Fibroblast of lung (primary cell): ENCODE measurements at regions not wholly inside any gene's neighbourhood (a gene's known extent, or its start where the extent isn't known, plus 50 kb on each side); places are given as distances from the start of the nearest gene placed in this dataset.

ENCODE experiments used
- EZH2 ChIP-seq: IDR thresholded peaks from 2 replicates; pipeline ENCODE4 v1.5.1; 2012; ENCODE audit warnings: low read length, control low read depth, mild to moderate bottlenecking; ENCODE audit errors: missing control alignments
- TF ChIP-seq, protein P1 (sequence below), 2 donors: IDR thresholded peaks in 1 of 2; conservative IDR thresholded peaks in 1 of 2; 1 replicate in 1 of 2; 2 replicates in 1 of 2; pipeline ENCODE4 v1.5.1; 2011 to 2012; ENCODE audit warnings: low read length in 2 of 2, control low read depth in 1 of 2, inconsistent platforms in 1 of 2, low read depth in 1 of 2, mild to moderate bottlenecking in 1 of 2

DNA sequence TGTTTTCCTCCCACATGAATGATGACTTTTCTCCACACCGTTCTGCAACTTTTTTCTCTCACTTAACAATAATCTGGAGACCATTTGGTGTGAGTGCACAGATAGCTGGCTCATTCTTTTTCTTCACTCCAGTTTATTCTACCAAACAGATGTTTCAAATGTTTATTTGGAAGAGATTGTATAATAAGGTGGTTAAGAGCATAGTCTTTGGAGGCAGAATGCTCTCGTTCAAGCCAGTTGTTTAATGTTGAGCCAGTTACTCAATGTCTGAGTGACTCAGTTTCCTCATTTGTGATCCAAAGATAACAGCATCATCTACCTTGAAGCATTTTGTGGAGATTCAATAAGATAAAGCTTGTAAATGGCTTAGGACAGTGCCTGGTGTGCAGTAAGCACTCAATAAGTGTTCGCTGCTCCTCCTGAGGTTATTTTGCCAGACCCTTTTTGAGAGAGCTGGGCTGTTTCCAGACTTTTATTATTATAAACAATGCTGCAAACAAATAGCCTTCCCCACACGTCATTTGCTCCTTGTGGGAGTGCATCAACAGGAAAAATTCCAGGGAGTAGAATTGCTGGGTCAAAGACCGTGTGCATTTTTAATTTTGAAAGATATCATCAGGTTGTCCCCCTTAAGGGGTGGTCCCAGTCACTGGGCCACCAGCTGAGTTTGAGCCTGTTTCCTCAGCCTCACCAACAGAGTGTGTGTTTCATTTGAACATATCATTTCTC is 70.6 kb downstream of the VEGFA start:
- TF ChIP-seq, protein P1, sequence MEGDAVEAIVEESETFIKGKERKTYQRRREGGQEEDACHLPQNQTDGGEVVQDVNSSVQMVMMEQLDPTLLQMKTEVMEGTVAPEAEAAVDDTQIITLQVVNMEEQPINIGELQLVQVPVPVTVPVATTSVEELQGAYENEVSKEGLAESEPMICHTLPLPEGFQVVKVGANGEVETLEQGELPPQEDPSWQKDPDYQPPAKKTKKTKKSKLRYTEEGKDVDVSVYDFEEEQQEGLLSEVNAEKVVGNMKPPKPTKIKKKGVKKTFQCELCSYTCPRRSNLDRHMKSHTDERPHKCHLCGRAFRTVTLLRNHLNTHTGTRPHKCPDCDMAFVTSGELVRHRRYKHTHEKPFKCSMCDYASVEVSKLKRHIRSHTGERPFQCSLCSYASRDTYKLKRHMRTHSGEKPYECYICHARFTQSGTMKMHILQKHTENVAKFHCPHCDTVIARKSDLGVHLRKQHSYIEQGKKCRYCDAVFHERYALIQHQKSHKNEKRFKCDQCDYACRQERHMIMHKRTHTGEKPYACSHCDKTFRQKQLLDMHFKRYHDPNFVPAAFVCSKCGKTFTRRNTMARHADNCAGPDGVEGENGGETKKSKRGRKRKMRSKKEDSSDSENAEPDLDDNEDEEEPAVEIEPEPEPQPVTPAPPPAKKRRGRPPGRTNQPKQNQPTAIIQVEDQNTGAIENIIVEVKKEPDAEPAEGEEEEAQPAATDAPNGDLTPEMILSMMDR (conservative IDR thresholded peaks at IDR 0.05 in 1 of 2, IDR thresholded peaks at IDR 0.05 in 1 of 2; ENCODE audit: low read depth in 1 of 2, low read length in 2 of 2): no peak
- no peak for TF ChIP-seq EZH2
